Endothelial cell of umbilical vein (primary cell): ENCODE measurements at regions not wholly inside any gene's neighbourhood (a gene's known extent, or its start where the extent isn't known, plus 50 kb on each side); places are given as distances from the start of the nearest gene placed in this dataset.

ENCODE experiments used
- BruUV-seq: library from RNA; stranded (reverse); fragments of 400-500 nt; replicated peaks from 2 replicates; lab custom pipeline; 2021; lab: Mats Ljungman, UMichigan
- CTCF ChIA-PET: fragments of 300-600, 350-600 bp; sonication (Branson Sonifier 250); formaldehyde crosslinking; loops from one replicate; lab custom pipeline; 2021; ENCODE audit warnings: antibody characterized with exemption, inconsistent platforms; lab: Charles Lee
- POLR2A ChIA-PET: fragments of 300-600, 350-600 bp; sonication (Branson Sonifier 250); formaldehyde crosslinking; loops from one replicate; lab custom pipeline; 2021; ENCODE audit warnings: antibody characterized with exemption, inconsistent platforms; lab: Charles Lee
- DNase-seq: peaks from one replicate; pipeline ENCODE4 v3.0.0-alpha.2; 2011; ENCODE audit warnings: low read depth, low spot score
- FAIRE-seq: peaks from 2 replicates; lab custom pipeline; 2011; peaks lifted over from hg19 to GRCh38; lab: Jason Lieb, UNC
- H2AFZ ChIP-seq: 2 replicates; pipeline ENCODE4 v1.6.0; 2012; ENCODE audit warnings: low read depth, low read length, control low read depth, inconsistent platforms
- H3K27ac ChIP-seq: 2 replicates; pipeline ENCODE4 v1.5.1; 2011; ENCODE audit warnings: low read depth, mild to moderate bottlenecking, control low read depth, low read length, moderate library complexity; ENCODE audit not compliant: insufficient read depth
- H3K27me3 ChIP-seq, 2 experiments: 2 replicates each; pipeline versions ENCODE4 v1.6.0 to v1.6.1; 2011; ENCODE audit warnings: low read length in 2 of 2, mixed read lengths in 1 of 2; ENCODE audit not compliant: control insufficient read depth in 2 of 2, insufficient read depth in 2 of 2
- H3K36me3 ChIP-seq, 2 experiments: 2 replicates in 1 of 2; 3 replicates in 1 of 2; pipeline ENCODE4 v1.5.1; 2011; ENCODE audit warnings: low read length in 2 of 2, mild to moderate bottlenecking in 1 of 2, moderate library complexity in 1 of 2; ENCODE audit not compliant: control insufficient read depth in 2 of 2, insufficient read depth in 2 of 2; ENCODE audit errors: extremely low read depth in 1 of 2
- H3K4me1 ChIP-seq: 3 replicates; pipeline ENCODE4 v1.5.1; 2011; ENCODE audit warnings: mild to moderate bottlenecking, low read length; ENCODE audit not compliant: control insufficient read depth, insufficient read depth; ENCODE audit errors: extremely low read depth
- H3K4me2 ChIP-seq: 2 replicates; pipeline ENCODE4 v1.6.1; 2011; ENCODE audit warnings: low read length, control low read depth, mixed read lengths; ENCODE audit not compliant: insufficient read depth
- H3K4me3 ChIP-seq, 3 experiments: fragments of 200-600 bp in 1 of 3; sonication (generic), shearing (Covaris generic) in 1 of 3; replicated peaks in 1 of 3; 2 replicates each; pipeline ENCODE4 v1.5.1; 2011 to 2016; ENCODE audit warnings: control low read depth in 3 of 3, low read length in 3 of 3, mild to moderate bottlenecking in 2 of 3, inconsistent platforms in 1 of 3, low read depth in 1 of 3, moderate library complexity in 1 of 3; ENCODE audit not compliant: insufficient read depth in 1 of 3
- H3K79me2 ChIP-seq: 2 replicates; pipeline ENCODE4 v1.6.0; 2012; ENCODE audit warnings: low read length, inconsistent platforms; ENCODE audit not compliant: control insufficient read depth, insufficient read depth
- H3K9ac ChIP-seq: replicated peaks from 2 replicates; pipeline ENCODE3; 2011; ENCODE audit warnings: low read length, control low read depth; ENCODE audit not compliant: insufficient read depth; ENCODE audit errors: extremely low read depth
- H3K9me1 ChIP-seq: replicated peaks from 3 replicates; pipeline ENCODE4 v1.6.0; 2011; ENCODE audit warnings: mild to moderate bottlenecking, low read length; ENCODE audit not compliant: control insufficient read depth, insufficient read depth; ENCODE audit errors: extremely low read depth
- H3K9me3 ChIP-seq: replicated peaks from 2 replicates; pipeline ENCODE4 v1.5.1; 2012; ENCODE audit warnings: low read length, inconsistent platforms; ENCODE audit not compliant: control insufficient read depth, insufficient read depth
- H4K20me1 ChIP-seq: replicated peaks from 2 replicates; pipeline ENCODE3; 2011; ENCODE audit warnings: mild to moderate bottlenecking, low read length; ENCODE audit not compliant: control insufficient read depth, insufficient read depth; ENCODE audit errors: extremely low read depth
- CTCF ChIP-seq, 2 donors: IDR thresholded peaks; 1 replicate in 1 of 2; 2 replicates in 1 of 2; pipeline ENCODE4 v1.5.1; 2011; ENCODE audit warnings: low read length in 2 of 2, mild to moderate bottlenecking in 2 of 2, moderate library complexity in 2 of 2, control low read depth in 1 of 2, inconsistent platforms in 1 of 2, low read depth in 1 of 2; ENCODE audit not compliant: insufficient read depth in 1 of 2; ENCODE audit errors: extremely low read depth in 1 of 2
- EZH2 ChIP-seq: IDR thresholded peaks from 2 replicates; pipeline ENCODE4 v1.6.1; 2012; ENCODE audit warnings: borderline replicate concordance, low read depth, mild to moderate bottlenecking, moderate library complexity, low read length, inconsistent platforms; ENCODE audit not compliant: severe bottlenecking
- FOS ChIP-seq: IDR thresholded peaks from 2 replicates; pipeline ENCODE4 v1.6.1; 2011; ENCODE audit warnings: mild to moderate bottlenecking, low read length, moderate library complexity, borderline replicate concordance; ENCODE audit not compliant: insufficient read depth
- GATA2 ChIP-seq: IDR thresholded peaks from 2 replicates; pipeline ENCODE4 v1.7.0; 2011; ENCODE audit warnings: low read depth, mild to moderate bottlenecking, moderate library complexity, mixed read lengths, low read length; ENCODE audit not compliant: insufficient read length, insufficient read depth
- JUN ChIP-seq: IDR thresholded peaks from 2 replicates; pipeline ENCODE4 v1.6.1; 2011; ENCODE audit warnings: borderline replicate concordance, low read depth; ENCODE audit not compliant: insufficient read length, insufficient read depth
- MAX ChIP-seq: IDR thresholded peaks from 2 replicates; pipeline ENCODE4 v1.6.1; 2011; ENCODE audit not compliant: insufficient read depth, insufficient read length
- MYC ChIP-seq: IDR thresholded peaks from one replicate; pipeline ENCODE4 v1.6.1; 2011; ENCODE audit warnings: mild to moderate bottlenecking, low read depth, low read length
- POLR2A ChIP-seq: IDR thresholded peaks from 2 replicates; pipeline ENCODE4 v1.6.1; 2012; ENCODE audit warnings: low read depth, mild to moderate bottlenecking, control low read depth, low read length
- POLR2AphosphoS5 ChIP-seq: IDR thresholded peaks from 2 replicates; pipeline ENCODE4 v1.6.1; 2012; ENCODE audit warnings: low read depth, mild to moderate bottlenecking, control low read depth, low read length, moderate library complexity; ENCODE audit not compliant: insufficient read depth
- dilution Hi-C: fragments of 300-500 bp; cut with MboI; formaldehyde crosslinking; loops from one replicate; pipeline ENCODE4 v1.15.0; 2019; ENCODE audit warnings: low sequenced_read_pairs; ENCODE audit not compliant: extremely low pct_ligation_motif_present
- intact Hi-C: fragments of 100-400 bp; cut with micrococcal nuclease; formaldehyde crosslinking; loops from one replicate; pipeline ENCODE4 v1.10.0; 2022

GRCh38 chr1:99139876-99140275, 124.4 kb upstream of the PLPPR4 start:
- Histone ChIP-seq H2AFZ (no peak overlapping the region), H3K36me3 (no peaks in the 10 kb centered on the region), H3K27me3 (peaks cover 5 to 11% of the 10 kb centered on the region in 2 experiments), H3K4me1 (no peaks in the 10 kb centered on the region), H3K9ac (no peak overlapping the region), H3K27ac (no peak overlapping the region), H4K20me1 (no peaks in the 10 kb centered on the region), H3K9me3 (no peaks in the 10 kb centered on the region), H3K4me2 (no peak overlapping the region), H3K9me1 (no peaks in the 10 kb centered on the region), H3K79me2 (no peaks in the 10 kb centered on the region), H3K4me3 (no peak overlapping the region)
- BruUV-seq: no TSS peak
- no peak for TF ChIP-seq MYC
- no peak for TF ChIP-seq JUN
- TF ChIP-seq MAX: no peak
- TF ChIP-seq GATA2: no peak
- no peak for TF ChIP-seq POLR2AphosphoS5
- DNase-seq: no peak
- intact Hi-C loops (no loop called here), dilution Hi-C loops (no loop called here)
- ChIA-PET CTCF (no interaction called here), POLR2A (no interaction called here)
- no peak for FAIRE-seq

- no peak for FAIRE-seq
Measured at GRCh38 chr1:99146129-99146848, 118.0 kb upstream of the PLPPR4 start.

More at GRCh38 chr1:99146129-99146848, 118.0 kb upstream of the PLPPR4 start:
- Histone ChIP-seq H3K79me2 (no peaks in the 10 kb centered on the region), H3K4me1 (no peaks in the 10 kb centered on the region), H2AFZ (no peak overlapping the region), H3K4me3 (no peak overlapping the region), H4K20me1 (no peaks in the 10 kb centered on the region), H3K4me2 (no peak overlapping the region), H3K27me3 (peaks cover 6 to 11% of the 10 kb centered on the region in 2 experiments), H3K36me3 (no peaks in the 10 kb centered on the region), H3K9ac (no peak overlapping the region), H3K9me1 (no peaks in the 10 kb centered on the region), H3K27ac (no peak overlapping the region), H3K9me3 (no peaks in the 10 kb centered on the region)
- dilution Hi-C loops: no loop called here
- CTCF ChIA-PET: no interaction called here
- DNase-seq: no peak
- TF ChIP-seq CTCF (IDR thresholded peaks at IDR 0.05; ENCODE audit: extremely low read depth in 1 of 2, insufficient read depth in 1 of 2, low read depth in 1 of 2, low read length in 2 of 2) (no peak), EZH2 (no peak), FOS (no peak), GATA2 (no peak), MAX (no peak), MYC (no peak), POLR2A (no peak), POLR2AphosphoS5 (no peak), JUN (no peak)
- intact Hi-C loops: no loop called here
- POLR2A ChIA-PET: no interaction called here
- no TSS peak for BruUV-seq
